AG09319 (cell line): ENCODE measurements at regions not wholly inside any gene's neighbourhood (a gene's known extent, or its start where the extent isn't known, plus 50 kb on each side); places are given as distances from the start of the nearest gene placed in this dataset.

Source experiments
- DNase-seq: peaks from one replicate; pipeline ENCODE4 v3.0.0-alpha.2; 2010; ENCODE audit warnings: low read depth; ENCODE audit errors: extremely low read depth
- CTCF ChIP-seq: IDR thresholded peaks from 2 replicates; pipeline ENCODE4 v1.5.1; 2011; ENCODE audit warnings: low read depth, mild to moderate bottlenecking, inconsistent platforms, low read length, moderate library complexity

DNA sequence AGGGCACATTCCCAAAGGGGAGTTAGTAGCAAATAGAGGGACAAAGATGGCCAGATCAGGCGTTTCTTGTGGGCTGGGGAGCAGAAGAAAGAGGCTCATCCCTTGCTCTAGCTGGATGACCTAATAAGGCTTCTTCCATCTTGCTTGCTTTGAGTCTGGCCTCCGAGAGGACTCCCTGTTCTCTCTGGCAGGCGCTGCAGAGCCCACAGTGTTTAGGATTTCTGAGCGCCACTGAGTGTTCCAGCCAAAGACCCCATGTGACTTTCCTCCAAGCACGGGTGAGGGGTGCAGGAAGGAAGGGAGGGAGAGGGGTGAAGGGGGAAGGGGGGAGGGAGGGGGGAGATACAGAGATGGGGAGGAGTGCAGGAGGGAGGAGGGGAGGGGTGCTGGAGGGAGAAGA, 203.8 kb upstream of the SVIL start:
- TF ChIP-seq CTCF = no peak
- DNase-seq = no peak

GRCh38 chr10:29837586-29837985, 202.8 kb upstream of the SVIL start:
- no peak for DNase-seq
- TF ChIP-seq CTCF = no peak

- DNase-seq = no peak
- no peak for TF ChIP-seq CTCF
Observed at GRCh38 chr10:29836396-29836795, 201.6 kb upstream of the SVIL start.

DNA sequence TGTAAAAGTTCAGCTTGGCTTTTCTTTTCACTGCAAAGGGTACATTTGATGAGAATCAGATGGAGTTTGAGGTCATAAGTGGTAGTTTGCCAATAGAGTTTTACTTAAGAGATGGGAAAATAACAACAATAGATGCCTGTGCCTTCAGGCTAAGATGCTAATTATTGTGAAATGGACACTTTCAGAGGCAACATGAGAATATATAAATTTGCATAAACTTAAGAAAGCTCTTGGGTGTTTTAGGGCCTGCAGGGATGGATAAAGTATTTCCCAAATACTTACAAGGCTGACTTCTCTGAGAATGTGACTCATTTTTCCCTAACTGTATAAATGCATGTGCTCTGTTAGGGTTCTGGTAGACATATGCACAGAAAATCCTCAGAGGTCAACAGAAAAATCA, 200.3 kb upstream of the SVIL start:
- TF ChIP-seq CTCF = no peak
- DNase-seq = peak; percentile 68

- TF ChIP-seq CTCF = no peak
- DNase-seq = no peak
Observed at GRCh38 chr10:29830531-29831512, 196.1 kb upstream of the SVIL start.

GRCh38 chr10:29829776-29830175, 195.0 kb upstream of the SVIL start:
- no peak for DNase-seq
- no peak for TF ChIP-seq CTCF

GRCh38 chr10:29828956-29829355, 194.2 kb upstream of the SVIL start:
- no peak for TF ChIP-seq CTCF
- no peak for DNase-seq
